GM18870 (cell line): ENCODE measurements at regions not wholly inside any gene's neighbourhood (a gene's known extent, or its start where the extent isn't known, plus 50 kb on each side); places are given as distances from the start of the nearest gene placed in this dataset.

Source experiments
- ATAC-seq: cut with Tn5 transposase; IDR thresholded peaks from one replicate; pipeline ENCODE4 v1.9.1; 2021; ENCODE audit warnings: moderate library complexity; ENCODE audit not compliant: unreplicated experiment

- no peak for ATAC-seq
These were observed 469.9 kb downstream of the GBE1 start for GRCh38 chr3:81291586-81291985.

DNA sequence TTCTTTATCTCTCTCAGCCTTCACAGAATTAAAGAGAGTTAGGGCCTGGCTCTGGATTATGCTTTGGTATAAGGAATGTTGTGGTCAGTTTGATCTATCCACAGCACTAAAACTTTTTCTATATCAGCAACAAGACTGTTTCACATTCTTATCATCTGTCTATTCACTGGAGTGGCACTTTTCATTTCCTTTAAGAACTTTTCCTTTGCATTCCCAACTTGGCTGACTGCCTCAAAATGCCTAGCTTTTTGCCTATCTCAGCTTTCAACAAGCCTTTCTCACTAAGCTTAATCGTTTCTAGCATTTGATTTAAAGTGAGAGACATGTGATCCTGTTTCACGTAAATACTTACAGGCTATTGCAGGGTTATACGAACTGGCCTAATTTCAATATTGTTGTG, 471.8 kb downstream of the GBE1 start:
- no peak for ATAC-seq

GRCh38 chr3:81279481-81280379, 481.7 kb downstream of the GBE1 start:
- ATAC-seq, result no peak

GRCh38 chr3:81277853-81278252, 483.6 kb downstream of the GBE1 start:
- ATAC-seq, result no peak

DNA sequence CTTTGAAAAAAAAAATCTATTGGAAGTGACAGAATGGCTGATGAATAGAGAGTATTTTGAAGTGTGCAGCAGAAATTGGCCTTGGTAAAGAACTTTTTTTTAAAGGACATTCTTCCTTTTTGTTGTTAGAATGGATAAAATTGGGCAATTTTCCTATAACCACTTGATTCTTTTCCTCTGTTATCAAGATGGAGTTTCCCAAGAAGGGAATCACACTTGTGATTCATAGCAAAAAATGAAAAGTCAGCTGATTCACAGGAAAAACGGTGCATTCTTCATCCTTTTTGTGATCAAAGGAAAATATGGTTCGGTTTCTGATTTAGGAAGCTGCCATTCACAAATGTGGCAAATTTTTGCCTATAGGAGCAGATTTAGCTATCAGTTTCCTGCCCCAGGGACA, 486.8 kb downstream of the GBE1 start:
- no peak for ATAC-seq

DNA sequence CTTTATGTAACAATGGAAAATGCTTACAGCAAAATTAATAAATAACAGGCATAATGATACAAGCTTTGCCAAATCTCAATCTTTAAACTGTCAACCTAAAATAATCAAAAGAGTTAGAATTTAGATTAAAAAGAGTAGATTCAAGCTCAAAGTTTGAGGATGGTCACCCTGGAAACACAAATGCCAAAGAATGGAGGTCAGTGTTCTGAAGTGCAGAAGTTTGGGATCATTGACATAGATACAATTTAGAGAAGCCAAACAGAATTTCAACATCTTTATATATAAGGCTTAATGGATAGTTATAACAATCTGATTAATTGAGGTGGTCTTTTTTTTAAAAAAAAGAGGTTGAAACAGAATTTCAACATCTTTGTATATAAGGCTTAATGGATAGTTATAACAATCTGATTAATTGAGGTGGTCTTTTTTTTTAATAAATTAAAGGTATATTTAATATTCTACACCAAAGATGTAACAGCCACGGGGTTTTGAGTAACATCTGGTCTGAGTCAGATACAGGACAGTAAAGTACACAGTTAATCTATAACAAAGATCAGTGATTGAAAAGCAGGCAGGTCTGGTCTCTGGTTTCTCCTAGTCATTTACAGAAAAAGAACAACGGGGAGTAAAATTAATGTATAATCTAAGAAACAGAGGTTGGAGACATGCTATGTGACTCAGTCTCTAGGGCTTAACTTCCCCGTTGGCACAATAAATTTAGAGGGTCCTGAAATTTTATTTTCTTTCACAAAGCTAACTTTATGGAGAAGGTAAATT, 490.7 kb downstream of the GBE1 start:
- peak; percentile 99 for ATAC-seq

DNA sequence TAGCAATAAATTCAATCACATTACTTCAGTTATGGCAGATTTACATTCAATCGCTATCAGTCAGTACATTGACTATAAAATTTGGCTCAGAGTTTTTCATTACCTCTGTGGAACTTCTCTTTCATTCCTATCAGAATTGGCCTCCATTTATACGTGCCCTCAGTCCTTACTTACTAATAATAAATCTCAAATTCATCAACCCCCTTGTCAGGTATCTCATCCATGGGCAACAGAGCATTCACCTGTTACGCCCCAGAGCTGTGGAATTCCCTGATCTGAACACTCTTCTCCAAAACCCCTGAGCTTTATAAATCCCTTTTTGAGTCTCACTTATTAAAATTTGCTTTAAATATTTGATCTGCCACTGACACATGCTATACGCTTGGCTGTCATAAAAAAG, 492.9 kb downstream of the GBE1 start:
- ATAC-seq, result no peak

GRCh38 chr3:81261996-81262395, 499.4 kb downstream of the GBE1 start:
- ATAC-seq, result no peak

- no peak for ATAC-seq
These were observed 506.0 kb downstream of the GBE1 start for GRCh38 chr3:81255463-81255862.

DNA sequence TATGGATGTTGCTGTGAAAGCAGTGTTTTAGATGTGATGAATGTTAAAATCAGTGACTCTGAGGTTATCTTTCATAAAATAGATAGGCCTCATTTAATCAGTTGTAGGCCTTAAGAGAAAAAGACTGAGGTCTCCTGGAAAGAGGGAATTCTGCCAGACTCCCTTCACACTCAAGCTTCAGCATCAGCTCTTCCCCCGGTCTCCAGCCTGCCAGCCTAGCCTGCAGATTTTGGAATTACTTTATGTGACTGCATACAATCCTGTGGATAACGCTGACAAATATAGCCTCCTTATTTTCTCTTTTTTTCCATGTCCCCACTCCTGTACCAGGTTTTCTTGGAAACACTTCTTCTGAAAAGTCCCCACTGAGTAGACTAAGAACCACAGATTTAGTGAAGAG, 510.3 kb downstream of the GBE1 start:
- no peak for ATAC-seq

GRCh38 chr3:81249540-81250029, 511.9 kb downstream of the GBE1 start:
- ATAC-seq, result peak; percentile 88

DNA sequence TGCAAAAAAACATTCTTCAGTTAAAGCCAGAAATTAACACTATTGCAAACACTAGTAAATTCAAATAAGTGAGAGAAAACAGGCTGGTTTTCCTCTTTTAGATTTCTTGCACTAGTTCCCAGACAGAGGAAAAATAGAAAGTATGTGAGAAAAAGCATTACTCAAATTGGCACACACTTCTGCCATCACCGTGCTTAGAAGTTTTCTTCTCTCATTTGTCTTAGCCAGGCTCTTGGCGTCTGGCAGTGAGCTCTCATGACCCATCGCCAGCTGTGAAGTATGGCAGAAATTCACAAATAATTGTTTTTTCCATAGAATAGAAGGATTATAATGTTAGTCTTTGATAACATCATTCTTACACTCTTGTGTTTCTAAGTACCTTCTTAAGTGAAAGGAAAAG, 515.9 kb downstream of the GBE1 start:
- no peak for ATAC-seq

DNA sequence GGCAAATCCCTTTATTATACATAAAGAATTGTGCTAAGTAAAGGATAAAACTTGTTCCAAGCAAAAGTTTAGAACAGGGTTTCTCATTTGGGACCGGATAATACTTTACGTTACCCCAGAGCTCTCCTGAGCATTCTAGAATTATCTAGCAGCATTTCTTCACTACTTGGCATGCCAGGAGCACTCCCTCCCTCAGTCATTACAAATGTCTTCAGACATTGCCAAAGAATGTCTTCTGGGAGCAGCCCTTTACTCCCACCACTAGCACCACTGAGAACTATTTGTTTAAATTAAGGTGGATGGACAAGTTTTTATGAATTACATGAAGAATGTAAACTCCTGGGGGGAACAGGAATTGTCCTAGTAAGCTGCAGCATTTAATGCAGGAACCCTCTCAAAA, 516.4 kb downstream of the GBE1 start:
- no peak for ATAC-seq

DNA sequence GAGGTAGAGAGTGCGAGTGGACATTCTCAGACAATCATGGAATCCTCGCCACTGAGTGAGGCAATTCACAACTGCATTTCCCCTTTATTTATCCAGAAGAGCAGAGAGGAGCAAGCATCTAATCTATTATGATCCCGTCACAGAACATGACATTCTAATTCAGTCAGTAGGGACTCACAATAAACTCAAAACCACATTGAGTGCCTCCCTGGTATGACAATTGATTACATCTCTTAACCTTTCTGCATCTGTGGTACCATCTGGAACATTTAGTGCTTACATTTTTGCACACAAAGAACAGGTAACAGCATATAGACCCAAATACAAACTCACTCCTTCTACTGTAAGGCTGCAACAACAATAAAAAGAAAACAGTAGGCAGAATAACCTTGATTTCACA, 517.2 kb downstream of the GBE1 start:
- no peak for ATAC-seq

GRCh38 chr3:81242871-81243270, 518.6 kb downstream of the GBE1 start:
- peak; percentile 73 for ATAC-seq

GRCh38 chr3:81237181-81237580, 524.3 kb downstream of the GBE1 start:
- ATAC-seq, result no peak

DNA sequence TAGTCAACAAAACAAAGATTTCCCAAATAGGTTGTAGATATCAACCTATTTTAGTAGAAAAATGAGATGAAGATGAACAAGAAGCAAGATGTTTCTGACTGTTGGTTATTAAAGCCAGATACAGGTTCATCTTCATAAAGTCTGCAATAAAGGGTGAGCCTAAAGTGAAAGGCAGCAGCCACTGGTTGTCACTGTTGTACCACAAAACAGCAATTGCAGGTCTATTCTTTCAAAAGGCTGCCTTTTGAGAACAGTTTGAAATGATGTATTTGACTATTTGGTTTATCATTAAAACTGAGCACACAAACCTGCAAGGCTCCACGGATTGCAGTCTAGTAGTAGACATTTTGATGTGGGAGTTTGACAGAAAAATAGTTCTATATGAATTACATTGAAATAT, 543.4 kb downstream of the GBE1 start:
- peak; percentile 69 for ATAC-seq

- no peak for ATAC-seq
These were observed 544.3 kb downstream of the GBE1 start for GRCh38 chr3:81217101-81217500.

- no peak for ATAC-seq
These were observed 545.3 kb downstream of the GBE1 start for GRCh38 chr3:81216192-81216591.

- no peak for ATAC-seq
These were observed 546.8 kb downstream of the GBE1 start for GRCh38 chr3:81214631-81215030.

DNA sequence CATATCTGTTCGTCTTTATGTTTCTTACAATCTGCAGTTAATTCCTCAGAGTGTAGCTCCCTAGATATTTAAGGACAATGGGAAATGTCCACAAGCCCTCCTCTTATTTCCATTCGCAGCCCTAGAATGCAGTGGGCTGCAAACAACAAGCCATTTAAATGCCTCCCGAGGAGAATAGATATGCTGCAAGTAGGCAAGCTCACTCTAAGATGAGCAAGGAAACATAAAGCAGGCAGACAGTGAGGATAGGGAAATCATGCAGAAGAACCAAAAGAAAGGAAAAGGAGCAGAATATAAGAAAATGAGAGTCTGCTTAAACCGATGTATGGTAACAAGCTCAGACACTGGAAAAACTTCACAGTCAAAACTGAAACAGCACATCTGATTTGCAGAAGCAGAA, 561.9 kb downstream of the GBE1 start:
- no peak for ATAC-seq

GRCh38 chr3:81198756-81199155, 562.7 kb downstream of the GBE1 start:
- no peak for ATAC-seq
